K562 (cell line): ENCODE measurements at regions not wholly inside any gene's neighbourhood (a gene's known extent, or its start where the extent isn't known, plus 50 kb on each side); places are given as distances from the start of the nearest gene placed in this dataset.

ENCODE experiments used
- ATAC-seq: fragments of 200-7000 bp; cut with Tn5 transposase; 3 replicates; pipeline ENCODE4 v1.9.1; 2020; ENCODE audit warnings: moderate library complexity
- BruUV-seq: library from RNA; stranded (reverse); fragments of 400-500 nt; replicated peaks from 2 replicates; lab custom pipeline; 2021; lab: Mats Ljungman, UMichigan
- CTCF ChIA-PET: fragments of 300-600 bp; formaldehyde crosslinking; extraction: SDS; loops from one replicate; lab custom pipeline; 2021; ENCODE audit warnings: low intra/inter-chr PET ratio; lab: Yijun Ruan, JAX
- POLR2A ChIA-PET: fragments of 300-600, 350-650 bp; sonication (Branson Sonifier 250); formaldehyde crosslinking; extraction: SDS; loops from one replicate; lab custom pipeline; 2021; ENCODE audit warnings: antibody characterized with exemption, inconsistent platforms; lab: Yijun Ruan, JAX
- DNase-seq, 4 experiments: peaks; one replicate each; pipeline versions ENCODE4 v3.0.0 to v3.0.0-alpha.2; 2011 to 2018; ENCODE audit warnings: low spot score in 3 of 4, mixed read lengths in 3 of 4; ENCODE audit errors: extremely low read depth in 1 of 4
- FAIRE-seq: peaks from 2 replicates; lab custom pipeline; 2011; peaks lifted over from hg19 to GRCh38; lab: Jason Lieb, UNC
- H2AFZ ChIP-seq: 2 replicates; pipeline ENCODE4 v1.6.0; 2011; ENCODE audit warnings: low read depth, low read length, control low read depth, inconsistent platforms
- H3K27ac ChIP-seq: fragments of 200-600 bp; 3 replicates; pipeline ENCODE4 v1.8.0; 2011; ENCODE audit warnings: low read depth, mild to moderate bottlenecking, control low read depth, inconsistent platforms, low read length, moderate library complexity, mixed read lengths; ENCODE audit errors: extremely low read depth
- H3K27me3 ChIP-seq, 2 experiments: fragments of 300-600 bp in 1 of 2; 2 replicates in 1 of 2; 3 replicates in 1 of 2; pipeline versions ENCODE4 v1.6.0 to v1.8.0; 2011; ENCODE audit warnings: inconsistent platforms in 2 of 2, low read length in 2 of 2, mild to moderate bottlenecking in 1 of 2, mixed read lengths in 1 of 2, moderate library complexity in 1 of 2; ENCODE audit not compliant: control insufficient read depth in 2 of 2, insufficient read depth in 2 of 2
- H3K36me3 ChIP-seq: fragments of 300-600 bp; 3 replicates; pipeline ENCODE4 v1.8.0; 2011; ENCODE audit warnings: mild to moderate bottlenecking, low read length, inconsistent platforms; ENCODE audit not compliant: control insufficient read depth, insufficient read depth
- H3K4me1 ChIP-seq, 2 experiments: fragments of 200-600 bp in 1 of 2; replicated peaks in 1 of 2; 2 replicates in 1 of 2; 3 replicates in 1 of 2; pipeline versions ENCODE4 v1.5.1 to v1.8.0; 2011; ENCODE audit warnings: inconsistent platforms in 2 of 2, low read length in 2 of 2, mild to moderate bottlenecking in 1 of 2, mixed read lengths in 1 of 2, moderate library complexity in 1 of 2; ENCODE audit not compliant: control insufficient read depth in 2 of 2, insufficient read depth in 2 of 2
- H3K4me2 ChIP-seq: 2 replicates; pipeline ENCODE4 v1.6.1; 2011; ENCODE audit warnings: low read length, control low read depth, inconsistent platforms, mixed read lengths; ENCODE audit not compliant: insufficient read depth
- H3K4me3 ChIP-seq: fragments of 200-600 bp; sonication (generic), shearing (Covaris generic); 2 replicates; pipeline ENCODE4 v1.5.1; 2016; ENCODE audit warnings: control low read depth, inconsistent platforms
- H3K79me2 ChIP-seq: fragments of 200-600 bp; 3 replicates; pipeline ENCODE4 v1.8.0; 2011; ENCODE audit warnings: low read length, inconsistent platforms; ENCODE audit not compliant: control insufficient read depth, insufficient read depth
- H3K9ac ChIP-seq, 2 experiments: 2 replicates each; pipeline versions ENCODE4 v1.6.0 to v1.6.1; 2011; ENCODE audit warnings: low read depth in 2 of 2, low read length in 2 of 2, control low read depth in 1 of 2, inconsistent platforms in 1 of 2, mild to moderate bottlenecking in 1 of 2, mixed read lengths in 1 of 2; ENCODE audit not compliant: insufficient read depth in 1 of 2
- H3K9me1 ChIP-seq: one replicate; pipeline ENCODE4 v1.6.0; 2011; ENCODE audit warnings: inconsistent platforms, mild to moderate bottlenecking, low read length, moderate library complexity; ENCODE audit not compliant: control insufficient read depth, insufficient read depth
- H3K9me3 ChIP-seq: replicated peaks from 2 replicates; pipeline ENCODE4 v1.5.1; 2011; ENCODE audit warnings: low read depth, low read length, inconsistent platforms; ENCODE audit not compliant: control insufficient read depth, insufficient read depth
- H4K20me1 ChIP-seq: replicated peaks from 2 replicates; pipeline ENCODE4 v1.6.1; 2011; ENCODE audit warnings: low read length, inconsistent platforms, mixed read lengths; ENCODE audit not compliant: control insufficient read depth, insufficient read depth
- BRF2 ChIP-seq: IDR thresholded peaks from 3 replicates; pipeline ENCODE4 v1.6.1; 2011; ENCODE audit warnings: borderline replicate concordance, mild to moderate bottlenecking; ENCODE audit not compliant: insufficient read length, insufficient read depth
- ETV1 ChIP-seq: fragments of 450-650 bp; conservative IDR thresholded peaks from 2 replicates; pipeline ENCODE4 v1.6.1; 2016; ENCODE audit warnings: missing genetic modification characterization, control low read depth, low read depth, missing compliant biosample characterization
- PHF20 ChIP-seq: fragments of 450-650 bp; IDR thresholded peaks from 2 replicates; pipeline ENCODE4 v1.6.1; 2018; ENCODE audit not compliant: partially characterized antibody
- RBM22 ChIP-seq: fragments of 200-400 bp; formaldehyde crosslinking; IDR thresholded peaks from 2 replicates; pipeline ENCODE4 v1.6.1; 2018; ENCODE audit warnings: low read length, low read depth; ENCODE audit not compliant: poor library complexity, severe bottlenecking
- RREB1 ChIP-seq: fragments of 250-450 bp; sonication (Bioruptor Pico); IDR thresholded peaks from 2 replicates; pipeline ENCODE4 v1.4.0; 2020
- SMC3 ChIP-seq: conservative IDR thresholded peaks from 2 replicates; pipeline ENCODE4 v1.6.1; 2011; ENCODE audit warnings: low read depth, low read length, improper control_type of control experiment; ENCODE audit not compliant: insufficient read depth
- TAF9B ChIP-seq: fragments of 450-650 bp; IDR thresholded peaks from 2 replicates; pipeline ENCODE4 v1.6.1; 2018; ENCODE audit warnings: mild to moderate bottlenecking; ENCODE audit not compliant: partially characterized antibody
- USF1 ChIP-seq: sonication (generic); formaldehyde crosslinking; IDR thresholded peaks from 2 replicates; pipeline ENCODE4 v1.9.0; 2022; ENCODE audit warnings: mild to moderate bottlenecking, missing genetic modification reagents
- ZBTB1 ChIP-seq: sonication (generic); formaldehyde crosslinking; IDR thresholded peaks from 2 replicates; pipeline ENCODE4 v1.8.1; 2023; ENCODE audit warnings: missing genetic modification reagents, low read depth, mild to moderate bottlenecking, borderline replicate concordance
- ZFP30 ChIP-seq: fragments of 250-450 bp; sonication (Bioruptor Pico); IDR thresholded peaks from 2 replicates; pipeline ENCODE4 v1.8.0; 2022; ENCODE audit warnings: moderate library complexity, mild to moderate bottlenecking, inconsistent platforms, borderline replicate concordance
- ZFPM2 ChIP-seq: fragments of 250-450 bp; sonication (Bioruptor Pico); IDR thresholded peaks from 2 replicates; pipeline ENCODE4 v1.5.1; 2022; ENCODE audit warnings: mild to moderate bottlenecking
- ZNF668 ChIP-seq: fragments of 250-450 bp; sonication (Bioruptor Pico); IDR thresholded peaks from 2 replicates; pipeline ENCODE4 v1.8.0; 2022; ENCODE audit warnings: mild to moderate bottlenecking, inconsistent platforms
- ZNF76 ChIP-seq: fragments of 250-450 bp; sonication (Bioruptor Pico); IDR thresholded peaks from 2 replicates; pipeline ENCODE4 v1.4.0; 2020; ENCODE audit warnings: mild to moderate bottlenecking, moderate library complexity, borderline replicate concordance
- WGBS: fragments of 100-300 bp; shearing (Covaris generic); methylation state at CpG from one replicate; pipeline ENCODE4 v1.1.6; 2016; ENCODE audit warnings: low coverage, mixed read lengths; ENCODE audit not compliant: insufficient coverage; ENCODE audit errors: missing lambda C conversion rate; 5-methylcytosine and 5-hydroxymethylcytosine counted together
- in situ Hi-C: fragments of 300-500 bp; cut with MboI; formaldehyde crosslinking; loops from 4 replicates; pipeline ENCODE4 v1.15.0; 2018; ENCODE audit warnings: inconsistent platforms, mixed read lengths
- intact Hi-C: fragments of 100-400 bp; cut with micrococcal nuclease; formaldehyde crosslinking; loops from 2 replicates; pipeline ENCODE4 v1.14.2; 2022

- Histone ChIP-seq H3K9ac (no peak overlapping the region), H3K9me3 (no peaks in the 10 kb centered on the region; the same call in 1 of the 2 replicates), H3K4me3 (no peak overlapping the region), H3K27ac (no peak overlapping the region), H3K79me2 (no peaks in the 10 kb centered on the region), H2AFZ (no peak overlapping the region), H3K4me2 (no peak overlapping the region), H3K4me1 (no peaks in the 10 kb centered on the region), H3K9me1 (no peaks in the 10 kb centered on the region), H4K20me1 (no peaks in the 10 kb centered on the region), H3K27me3 (no peaks in the 10 kb centered on the region; a peak in 1 of 5 replicates), H3K36me3 (no peaks in the 10 kb centered on the region)
- no TSS peak for BruUV-seq
- POLR2A ChIA-PET, result no interaction called here
- TF ChIP-seq ZFP30 (CRISPR knock-in tag) (no peak), ZNF76 (CRISPR knock-in tag) (no peak), USF1 (CRISPR knock-in tag) (no peak), ZBTB1 (no peak), RBM22 (no peak), ETV1 (tag) (no peak), RREB1 (CRISPR knock-in tag) (no peak), PHF20 (no peak), ZNF668 (CRISPR knock-in tag) (no peak), SMC3 (no peak), BRF2 (no peak), TAF9B (no peak), ZFPM2 (CRISPR knock-in tag) (no peak)
- DNase-seq (no peak), FAIRE-seq (no peak), ATAC-seq (no peak)
- intact Hi-C loops, result no loop called here
- WGBS, result 0% methylated on average over 4 of the region's 4 CpGs
- in situ Hi-C loops, result no loop called here
- CTCF ChIA-PET, result no interaction called here
Measured at GRCh38 chr1:186514367-186514766, 53.5 kb upstream of the PDC start.
